Endothelial cell (in vitro differentiated cells): ENCODE measurements at regions not wholly inside any gene's neighbourhood (a gene's known extent, or its start where the extent isn't known, plus 50 kb on each side); places are given as distances from the start of the nearest gene placed in this dataset.

ENCODE experiments used
- DNase-seq: peaks from one replicate; pipeline ENCODE4 v3.0.0; 2021; ENCODE audit warnings: low spot score
- H3K27ac Mint-ChIP-seq: one replicate; pipeline ENCODE4 v1.8.0; 2021; ENCODE audit warnings: mixed read lengths, inconsistent platforms; ENCODE audit not compliant: unreplicated experiment
- H3K27me3 Mint-ChIP-seq: one replicate; pipeline ENCODE4 v1.8.0; 2021; ENCODE audit warnings: mild to moderate bottlenecking, moderate library complexity, mixed read lengths, inconsistent platforms; ENCODE audit not compliant: unreplicated experiment
- H3K36me3 Mint-ChIP-seq: one replicate; pipeline ENCODE4 v1.8.0; 2021; ENCODE audit warnings: mild to moderate bottlenecking, low read depth, mixed read lengths, inconsistent platforms; ENCODE audit not compliant: unreplicated experiment
- H3K4me1 Mint-ChIP-seq: one replicate; pipeline ENCODE4 v1.8.0; 2021; ENCODE audit warnings: mild to moderate bottlenecking, mixed read lengths, inconsistent platforms; ENCODE audit not compliant: unreplicated experiment
- H3K4me3 Mint-ChIP-seq: one replicate; pipeline ENCODE4 v1.8.0; 2021; ENCODE audit warnings: mild to moderate bottlenecking, mixed read lengths, inconsistent platforms; ENCODE audit not compliant: unreplicated experiment
- H3K9me3 Mint-ChIP-seq: one replicate; pipeline ENCODE4 v1.8.0; 2021; ENCODE audit warnings: mixed read lengths, inconsistent platforms; ENCODE audit not compliant: unreplicated experiment
- TF ChIP-seq, protein P1 (sequence below): fragments of 200-600 bp; sonication (generic); IDR thresholded peaks from one replicate; pipeline ENCODE4 v1.5.0; 2021; ENCODE audit warnings: antibody characterized with exemption; ENCODE audit not compliant: unreplicated experiment

DNA sequence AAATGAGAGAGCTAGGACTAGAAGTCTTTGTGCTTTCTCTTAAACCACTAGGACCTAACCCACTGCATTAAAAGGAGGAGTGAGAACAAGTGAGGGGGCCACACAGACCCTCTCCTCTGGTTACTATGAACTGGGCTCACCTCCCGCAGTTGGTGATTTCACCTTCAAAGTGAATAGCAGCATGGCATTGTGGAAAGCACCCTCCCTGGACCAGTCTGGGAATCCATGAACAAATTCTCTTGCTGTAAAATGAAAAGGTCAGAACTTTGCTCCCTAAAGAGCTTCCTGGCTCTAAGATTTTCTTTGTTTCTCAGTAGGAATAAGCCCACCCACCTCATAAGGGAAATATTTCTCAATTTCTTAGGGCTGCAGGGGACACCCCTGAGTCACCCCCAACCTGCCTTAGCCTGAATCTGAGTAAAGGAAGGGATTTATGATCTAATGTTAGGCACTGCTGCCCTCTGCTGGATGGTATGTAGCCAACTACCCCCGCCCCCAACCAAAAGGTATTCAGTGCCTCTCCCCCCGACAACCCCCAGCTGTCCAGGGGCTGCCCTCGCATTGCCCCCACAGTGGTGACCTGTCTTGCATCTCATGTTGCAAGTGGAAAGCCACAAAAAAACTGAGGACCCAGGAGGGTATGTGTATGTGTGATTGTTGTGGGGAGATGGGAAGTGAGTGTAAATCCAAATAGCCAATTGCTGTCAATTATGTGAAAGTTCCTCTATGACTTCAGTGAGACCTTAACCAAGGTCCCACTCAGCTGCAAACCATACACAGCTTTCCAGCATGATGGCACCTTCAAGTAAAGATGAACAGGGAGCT lies 230.9 kb upstream of the SLC14A2 start:
- H3K4me1 Mint-ChIP-seq, result no peaks in the 10 kb centered on the region
- H3K36me3 Mint-ChIP-seq, result no peaks in the 10 kb centered on the region
- peak; percentile 66 for DNase-seq
- H3K27me3 Mint-ChIP-seq, result no peaks in the 10 kb centered on the region
- no peak overlapping the region for H3K27ac Mint-ChIP-seq
- no peak overlapping the region for H3K4me3 Mint-ChIP-seq
- H3K9me3 Mint-ChIP-seq, result no peaks in the 10 kb centered on the region
- TF ChIP-seq, protein P1, sequence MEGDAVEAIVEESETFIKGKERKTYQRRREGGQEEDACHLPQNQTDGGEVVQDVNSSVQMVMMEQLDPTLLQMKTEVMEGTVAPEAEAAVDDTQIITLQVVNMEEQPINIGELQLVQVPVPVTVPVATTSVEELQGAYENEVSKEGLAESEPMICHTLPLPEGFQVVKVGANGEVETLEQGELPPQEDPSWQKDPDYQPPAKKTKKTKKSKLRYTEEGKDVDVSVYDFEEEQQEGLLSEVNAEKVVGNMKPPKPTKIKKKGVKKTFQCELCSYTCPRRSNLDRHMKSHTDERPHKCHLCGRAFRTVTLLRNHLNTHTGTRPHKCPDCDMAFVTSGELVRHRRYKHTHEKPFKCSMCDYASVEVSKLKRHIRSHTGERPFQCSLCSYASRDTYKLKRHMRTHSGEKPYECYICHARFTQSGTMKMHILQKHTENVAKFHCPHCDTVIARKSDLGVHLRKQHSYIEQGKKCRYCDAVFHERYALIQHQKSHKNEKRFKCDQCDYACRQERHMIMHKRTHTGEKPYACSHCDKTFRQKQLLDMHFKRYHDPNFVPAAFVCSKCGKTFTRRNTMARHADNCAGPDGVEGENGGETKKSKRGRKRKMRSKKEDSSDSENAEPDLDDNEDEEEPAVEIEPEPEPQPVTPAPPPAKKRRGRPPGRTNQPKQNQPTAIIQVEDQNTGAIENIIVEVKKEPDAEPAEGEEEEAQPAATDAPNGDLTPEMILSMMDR, result peak; percentile 85

DNA sequence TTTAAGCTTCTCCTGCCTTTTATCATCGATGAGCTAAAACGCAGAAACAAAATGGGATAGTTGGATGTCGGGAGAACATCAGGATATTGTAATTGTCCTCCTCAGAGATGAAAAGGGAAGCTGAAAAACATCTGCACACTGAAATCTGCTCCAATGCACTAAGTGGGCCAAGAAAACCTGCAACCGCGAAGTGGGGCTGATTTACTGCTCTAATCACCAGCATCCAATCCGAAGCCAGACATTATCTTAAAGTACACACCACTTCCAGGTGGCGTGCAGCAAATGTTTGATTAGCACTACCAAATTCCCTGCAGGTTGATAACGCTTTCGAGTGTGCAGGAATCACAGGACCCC lies 230.3 kb upstream of the SLC14A2 start:
- TF ChIP-seq, protein P1, result no peak
- Mint-ChIP-seq H3K36me3 (no peaks in the 10 kb centered on the region), H3K4me3 (no peak overlapping the region), H3K27ac (no peak overlapping the region), H3K9me3 (no peaks in the 10 kb centered on the region), H3K27me3 (no peaks in the 10 kb centered on the region), H3K4me1 (no peaks in the 10 kb centered on the region)
- DNase-seq, result no peak

DNA sequence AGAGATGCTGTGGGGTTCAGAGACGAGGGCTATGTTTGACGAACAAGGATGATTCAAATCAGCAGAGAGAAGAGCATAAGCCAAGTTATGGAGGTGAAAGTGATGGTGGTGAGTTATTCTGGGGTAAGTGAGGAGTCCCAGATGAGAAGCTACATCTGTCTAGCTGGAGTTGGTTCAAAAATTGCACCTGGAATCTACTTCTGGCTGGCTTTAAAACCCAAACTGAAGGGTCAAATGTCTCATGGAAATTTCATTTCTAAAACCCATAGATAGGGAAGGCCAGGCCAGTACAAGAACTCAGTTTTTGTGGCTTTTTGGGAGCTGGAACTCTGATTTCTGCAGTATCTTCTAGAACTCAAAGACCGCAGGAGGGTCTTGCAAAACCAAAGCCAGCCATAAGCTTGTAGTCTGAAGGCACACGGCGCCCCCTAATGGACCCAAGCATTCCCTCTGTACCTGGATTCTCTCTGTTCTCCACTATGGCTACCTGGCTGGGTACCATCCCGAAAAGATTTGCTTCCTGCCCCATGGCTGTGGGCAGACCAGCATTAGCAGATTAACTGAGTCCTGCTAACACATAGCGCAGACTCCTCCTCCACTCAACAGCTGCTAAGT lies 229.1 kb upstream of the SLC14A2 start:
- Mint-ChIP-seq H3K9me3 (no peaks in the 10 kb centered on the region), H3K4me1 (no peaks in the 10 kb centered on the region)
- peak; percentile 57 for DNase-seq

DNA sequence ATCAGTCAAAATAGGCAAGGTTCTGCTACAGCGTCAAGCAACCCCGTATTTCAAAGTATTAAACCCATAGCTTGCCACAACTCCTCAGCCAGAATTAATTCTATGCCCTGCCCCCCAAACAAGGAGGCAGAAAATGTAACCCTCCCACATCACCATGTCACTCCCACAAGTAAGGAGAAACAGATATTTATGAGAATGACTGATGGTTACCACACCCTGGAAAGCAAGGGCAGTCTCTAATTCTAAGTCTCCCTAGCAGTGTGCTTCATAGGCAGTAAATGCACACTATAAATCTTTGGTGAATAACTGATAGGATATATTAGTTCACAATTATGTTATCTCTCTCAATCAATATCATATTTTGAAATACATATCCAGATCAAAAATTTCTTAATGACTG lies 228.0 kb upstream of the SLC14A2 start:
- Mint-ChIP-seq H3K27ac (no peak overlapping the region), H3K4me1 (no peaks in the 10 kb centered on the region), H3K9me3 (no peaks in the 10 kb centered on the region), H3K4me3 (no peak overlapping the region), H3K36me3 (no peaks in the 10 kb centered on the region), H3K27me3 (peaks cover 1% of the 10 kb centered on the region)
- no peak for DNase-seq
- TF ChIP-seq, protein P1, result no peak

More for the DNA sequence above, 229.1 kb upstream of the SLC14A2 start:
- TF ChIP-seq, protein P1, result peak; percentile 58
- no peaks in the 10 kb centered on the region for H3K36me3 Mint-ChIP-seq
- H3K27me3 Mint-ChIP-seq, result peaks cover 1% of the 10 kb centered on the region
- no peak overlapping the region for H3K4me3 Mint-ChIP-seq
- H3K27ac Mint-ChIP-seq, result no peak overlapping the region

DNA sequence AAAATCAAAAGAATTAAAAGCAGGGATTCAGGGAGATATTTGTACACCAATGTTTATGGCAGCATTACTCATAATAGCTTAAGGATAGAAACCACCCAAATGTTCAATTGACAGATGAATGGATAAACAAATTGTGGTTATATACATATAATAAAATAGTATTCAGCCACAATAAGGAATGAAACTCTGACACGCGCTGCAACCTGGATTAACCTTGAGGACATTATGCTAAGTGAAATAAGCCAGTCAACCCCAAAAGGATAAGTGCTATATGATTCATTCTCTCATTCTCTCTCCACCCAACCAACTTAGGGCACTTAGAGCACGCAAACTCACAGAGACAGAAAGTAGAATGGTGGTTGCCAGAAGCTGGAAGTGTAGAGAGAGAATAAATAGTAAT lies 216.8 kb upstream of the SLC14A2 start:
- no peak overlapping the region for H3K27ac Mint-ChIP-seq

More for the DNA sequence above, 216.8 kb upstream of the SLC14A2 start:
- Mint-ChIP-seq H3K4me1 (no peaks in the 10 kb centered on the region), H3K36me3 (no peaks in the 10 kb centered on the region), H3K4me3 (no peak overlapping the region), H3K9me3 (no peaks in the 10 kb centered on the region), H3K27me3 (no peaks in the 10 kb centered on the region)
- TF ChIP-seq, protein P1, result no peak
- no peak for DNase-seq
